HG03159 (cell line): ENCODE measurements at regions not wholly inside any gene's neighbourhood (a gene's known extent, or its start where the extent isn't known, plus 50 kb on each side); places are given as distances from the start of the nearest gene placed in this dataset.
"Not testable (repeated sequence)": the region's sequence is repeated elsewhere in the genome, so short reads cannot be mapped to it uniquely, and the experiment has no call there.

Source experiments
- ATAC-seq: cut with Tn5 transposase; IDR thresholded peaks from one replicate; pipeline ENCODE4 v1.9.1; 2021; ENCODE audit warnings: mild to moderate bottlenecking, moderate library complexity; ENCODE audit not compliant: unreplicated experiment

- ATAC-seq = no peak
Measured at GRCh38 chr3:88000853-88001252, 58.0 kb downstream of the CGGBP1 start.

GRCh38 chr3:87997966-87998365 lies 60.8 kb downstream of the CGGBP1 start:
- ATAC-seq = no peak

GRCh38 chr3:87997298-87997697 lies 61.5 kb downstream of the CGGBP1 start:
- peak; percentile 84 for ATAC-seq

GRCh38 chr3:87996882-87997281 lies 61.9 kb downstream of the CGGBP1 start:
- peak; percentile 17 for ATAC-seq

- ATAC-seq = no peak
Measured at GRCh38 chr3:87993566-87993965, 65.2 kb downstream of the CGGBP1 start.

GRCh38 chr3:87987952-87988351 lies 70.9 kb downstream of the CGGBP1 start:
- no peak for ATAC-seq

- no peak for ATAC-seq
Measured at GRCh38 chr3:87982421-87982820, 76.4 kb downstream of the CGGBP1 start.

GRCh38 chr3:87979527-87979926 lies 79.3 kb downstream of the CGGBP1 start:
- no peak for ATAC-seq

GRCh38 chr3:87977765-87978164 lies 81.0 kb downstream of the CGGBP1 start:
- ATAC-seq = no peak

GRCh38 chr3:87975716-87976115 lies 83.1 kb downstream of the CGGBP1 start:
- no peak for ATAC-seq

- no peak for ATAC-seq
Measured at GRCh38 chr3:87973906-87974305, 84.9 kb downstream of the CGGBP1 start.

- no peak for ATAC-seq
Measured at GRCh38 chr3:87969620-87970019, 89.2 kb downstream of the CGGBP1 start.

GRCh38 chr3:87968668-87969067 lies 90.1 kb downstream of the CGGBP1 start:
- ATAC-seq = no peak

- ATAC-seq = no peak
Measured at GRCh38 chr3:87958289-87958688, 100.5 kb downstream of the CGGBP1 start.

GRCh38 chr3:87957575-87957974 lies 101.2 kb downstream of the CGGBP1 start:
- ATAC-seq = no peak

GRCh38 chr3:87949879-87950208 lies 109.0 kb downstream of the CGGBP1 start:
- ATAC-seq = peak; percentile 67

- peak; percentile 83 for ATAC-seq
Measured at GRCh38 chr3:87949189-87949878, 109.5 kb downstream of the CGGBP1 start.

GRCh38 chr3:87946007-87946406 lies 112.8 kb downstream of the CGGBP1 start:
- not testable (repeated sequence) for ATAC-seq

GRCh38 chr3:87942256-87942655 lies 116.5 kb downstream of the CGGBP1 start:
- not testable (repeated sequence) for ATAC-seq

GRCh38 chr3:87924485-87924884 lies 134.3 kb downstream of the CGGBP1 start:
- no peak for ATAC-seq

GRCh38 chr3:87920549-87920948 lies 138.3 kb downstream of the CGGBP1 start:
- ATAC-seq = no peak

- no peak for ATAC-seq
Measured at GRCh38 chr3:87901141-87901540, 157.7 kb downstream of the CGGBP1 start.

- ATAC-seq = no peak
Measured at GRCh38 chr3:87900061-87900460, 158.7 kb downstream of the CGGBP1 start.
